GM19463 (cell line): ENCODE measurements at regions not wholly inside any gene's neighbourhood (a gene's known extent, or its start where the extent isn't known, plus 50 kb on each side); places are given as distances from the start of the nearest gene placed in this dataset.

Source experiments
- ATAC-seq: cut with Tn5 transposase; IDR thresholded peaks from one replicate; pipeline ENCODE4 v1.9.1; 2021; ENCODE audit warnings: mild to moderate bottlenecking, moderate library complexity; ENCODE audit not compliant: unreplicated experiment

DNA sequence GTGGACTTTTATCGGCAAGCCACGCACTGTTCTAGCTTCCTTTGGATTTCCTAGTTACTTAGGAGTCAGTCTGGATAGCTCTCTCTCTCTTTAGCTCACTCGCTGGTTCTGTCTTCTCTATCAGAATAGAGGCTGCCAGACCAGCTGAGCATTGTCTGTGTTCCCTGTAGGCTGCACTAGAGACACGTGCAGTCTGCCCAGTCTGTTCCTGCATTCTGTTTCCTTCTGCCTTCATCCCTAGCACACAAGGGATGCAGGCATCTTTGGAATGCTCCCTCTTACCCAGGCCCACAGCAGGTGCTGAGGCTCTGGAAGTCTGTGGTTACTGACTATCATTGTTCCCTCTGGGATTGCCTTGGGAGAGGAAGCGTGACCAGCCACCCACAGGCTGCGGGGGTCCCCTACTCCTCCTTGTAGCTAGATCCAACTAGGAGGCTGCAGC is 322.8 kb downstream of the ZNF621 start:
- ATAC-seq = no peak

DNA sequence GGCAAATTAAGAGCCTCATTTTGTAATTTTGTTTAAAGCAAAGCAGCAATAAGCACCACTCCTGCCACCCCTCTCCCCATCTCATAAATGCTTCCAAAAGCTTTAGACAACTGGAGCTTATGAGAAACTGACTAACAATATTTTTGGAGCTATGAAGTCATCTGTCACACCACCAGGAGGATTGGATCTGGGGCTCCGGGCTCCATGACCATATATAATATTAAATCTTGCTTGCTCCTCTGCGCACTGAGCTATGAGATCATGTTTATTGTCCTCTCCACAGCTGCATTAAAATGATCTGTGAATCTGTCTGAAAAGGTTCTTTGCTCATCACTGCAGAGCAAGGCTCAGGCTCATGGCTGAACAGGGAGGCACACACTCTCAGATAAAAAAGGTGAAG is 323.7 kb downstream of the ZNF621 start:
- ATAC-seq = no peak

DNA sequence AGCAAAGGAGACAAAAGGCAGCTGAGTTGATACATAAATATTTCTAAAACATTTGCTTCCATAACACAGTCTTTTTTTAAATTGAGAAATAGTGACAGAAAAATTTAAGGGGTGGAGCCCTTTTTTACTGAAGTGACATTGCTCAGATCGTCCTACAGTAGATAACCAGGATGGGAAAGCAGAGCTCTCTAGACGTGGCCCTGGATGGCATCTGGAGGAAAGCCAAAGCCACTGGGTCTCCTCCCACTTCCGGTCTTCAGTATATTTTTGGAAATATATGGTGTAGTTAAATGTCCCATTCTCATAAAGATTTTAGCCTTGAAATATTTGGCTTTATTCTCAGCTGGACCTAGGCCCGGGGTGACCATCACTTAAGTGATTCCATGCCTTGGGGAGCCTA is 326.1 kb downstream of the ZNF621 start:
- ATAC-seq = no peak

DNA sequence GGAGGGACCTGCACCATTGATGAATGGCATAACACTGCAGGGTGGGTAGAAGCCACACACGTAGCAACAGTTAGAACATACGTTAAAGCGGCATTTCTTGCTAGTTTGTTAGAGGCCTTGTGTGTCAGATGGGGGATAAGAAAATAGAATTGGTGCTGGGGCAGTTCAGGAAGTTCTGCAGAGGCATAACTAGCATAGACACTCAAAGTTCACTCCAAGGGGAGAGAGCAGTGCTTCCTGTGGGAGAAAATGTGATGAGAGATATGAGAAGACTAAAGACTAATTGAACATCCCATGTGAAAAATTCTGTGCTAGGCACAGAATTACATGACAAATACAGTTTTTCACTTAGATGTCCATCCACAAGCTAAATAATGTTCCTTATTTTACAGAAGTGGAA is 327.1 kb downstream of the ZNF621 start:
- no peak for ATAC-seq

DNA sequence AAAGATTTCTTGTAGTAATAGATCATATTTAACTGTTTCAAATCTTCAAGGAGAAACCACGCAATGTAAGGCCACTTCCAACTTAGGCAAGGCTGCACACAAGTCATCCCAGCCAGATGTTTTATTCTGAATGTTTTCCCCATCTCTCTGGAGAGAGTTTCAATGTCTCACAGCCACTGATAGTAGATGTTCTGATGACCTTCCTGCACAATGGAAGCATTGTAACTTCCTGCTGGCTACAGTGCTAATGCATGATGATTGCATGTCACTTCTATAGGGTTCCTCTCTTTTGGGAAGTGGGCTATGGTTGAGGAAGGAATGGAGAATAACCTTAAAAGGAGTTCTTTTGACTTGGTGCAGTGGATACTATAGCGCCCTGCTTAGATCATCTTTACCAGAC is 328.0 kb downstream of the ZNF621 start:
- ATAC-seq = no peak

DNA sequence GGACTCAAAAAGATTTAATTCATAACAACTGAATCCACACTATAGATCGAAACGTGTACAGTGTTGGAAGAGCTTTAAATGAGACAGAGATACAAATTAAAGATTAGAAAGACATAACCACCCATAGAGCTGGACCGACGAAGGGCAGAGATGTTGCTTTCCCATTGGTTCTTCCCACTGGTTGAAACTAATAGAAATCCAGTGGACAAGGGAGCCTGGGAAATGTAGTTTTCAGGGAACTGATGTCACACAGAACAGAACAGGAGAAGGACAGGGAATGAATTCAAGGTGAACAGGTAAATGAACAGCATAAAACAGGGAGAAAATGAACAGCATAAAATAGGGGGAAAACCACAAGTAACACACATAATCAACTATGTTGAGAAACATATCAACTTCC is 328.7 kb downstream of the ZNF621 start:
- ATAC-seq = no peak

DNA sequence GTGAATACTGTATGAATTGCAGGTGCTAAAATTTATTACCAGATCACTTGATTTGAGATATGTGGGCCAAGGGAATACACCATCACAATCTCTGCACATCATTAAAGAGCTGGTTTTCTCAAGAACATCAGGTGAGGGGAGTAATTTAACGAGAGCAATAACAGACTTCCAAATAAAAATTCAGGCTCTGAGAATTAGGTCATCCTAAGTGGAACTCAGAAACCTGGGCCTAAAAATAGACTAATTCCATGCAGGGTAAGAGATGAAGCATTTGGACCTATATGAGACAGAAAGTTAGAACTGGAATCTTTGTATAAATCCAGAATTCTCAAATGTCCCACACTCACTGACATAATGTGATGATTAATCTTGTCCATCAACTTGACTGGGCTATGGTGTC is 331.1 kb downstream of the ZNF621 start:
- no peak for ATAC-seq

DNA sequence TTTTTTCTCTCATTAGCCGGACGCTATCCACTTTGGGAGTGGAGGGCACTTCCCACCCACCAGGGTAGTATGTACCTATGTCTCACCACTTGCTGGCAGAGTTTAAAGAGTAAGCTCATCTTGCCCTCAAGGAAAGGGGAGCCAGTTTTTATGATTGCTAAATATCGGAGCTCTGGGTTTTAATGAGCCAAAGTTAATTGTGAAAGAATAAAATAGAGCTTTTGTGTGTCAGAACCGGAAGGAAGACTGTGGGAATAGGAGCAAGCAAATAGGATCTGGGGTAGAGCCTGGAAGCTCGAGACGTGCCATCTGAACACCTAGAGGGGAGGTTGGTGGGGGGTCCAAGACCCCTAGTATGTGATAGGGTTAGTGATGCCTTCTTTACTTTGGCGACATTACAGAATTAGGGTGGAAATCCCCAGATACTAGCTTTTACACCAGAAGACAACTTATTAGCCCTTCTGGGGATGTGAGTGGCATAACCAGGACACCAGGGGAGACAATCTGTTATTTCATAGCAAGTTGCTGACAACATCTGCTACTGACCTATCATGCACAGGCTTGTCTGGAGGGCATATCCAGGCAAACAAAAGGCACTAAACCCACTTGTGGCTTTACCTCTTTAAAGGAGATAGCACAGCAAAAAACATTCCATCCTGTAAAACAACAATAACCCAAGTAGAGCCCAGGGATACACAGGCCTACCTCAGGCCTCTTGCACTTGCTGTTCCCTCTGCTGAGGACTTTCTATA is 333.8 kb downstream of the ZNF621 start:
- ATAC-seq = no peak

DNA sequence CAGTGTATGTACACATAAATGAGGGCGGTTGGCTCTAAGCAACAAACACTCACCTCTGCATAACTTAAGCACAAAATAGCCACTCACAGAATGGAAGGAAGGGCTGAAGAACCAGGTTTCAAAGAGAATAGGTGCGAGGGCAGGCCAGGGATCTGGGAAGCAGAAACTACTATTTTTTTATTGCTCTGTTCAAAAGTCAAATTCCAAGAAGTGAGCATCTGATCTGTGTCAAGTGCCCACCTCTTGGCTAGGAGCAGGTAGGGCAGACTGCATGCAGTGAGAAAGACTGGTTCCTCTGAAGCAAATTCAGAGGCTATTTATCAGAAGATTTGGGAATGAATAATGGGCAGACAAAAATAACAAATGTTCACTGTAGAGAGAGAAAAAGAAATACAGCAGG is 336.4 kb upstream of the CTNNB1 start:
- no peak for ATAC-seq

DNA sequence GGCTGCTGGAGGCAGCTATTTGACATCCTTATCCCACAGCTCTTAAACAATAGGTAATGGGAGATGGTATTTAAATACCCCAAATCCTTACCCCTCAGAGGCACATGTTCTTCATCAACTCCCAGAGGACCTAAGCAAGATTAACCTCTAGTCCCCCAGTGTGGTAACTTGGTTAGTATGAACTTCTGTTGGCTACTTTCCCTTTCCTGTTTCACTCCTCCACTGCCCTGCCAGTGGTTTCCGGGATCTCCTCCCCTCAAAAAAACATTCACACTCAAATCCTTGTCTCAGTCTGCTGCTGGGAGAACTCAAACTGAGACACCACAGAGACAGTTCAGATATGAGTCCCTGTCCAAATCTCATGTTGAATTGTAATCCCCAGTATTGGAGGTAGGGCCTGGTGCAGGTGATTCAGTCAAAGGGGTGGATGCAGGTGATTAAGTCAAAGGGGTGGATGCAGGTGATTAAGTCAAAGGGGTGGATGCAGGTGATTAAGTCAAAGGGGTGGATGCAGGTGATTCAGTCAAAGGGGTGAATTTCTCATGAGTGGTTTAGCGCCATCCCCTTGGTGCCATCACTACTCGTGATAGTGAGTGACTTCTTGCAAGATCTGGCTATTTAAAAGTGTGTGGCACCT is 335.0 kb upstream of the CTNNB1 start:
- ATAC-seq = no peak

DNA sequence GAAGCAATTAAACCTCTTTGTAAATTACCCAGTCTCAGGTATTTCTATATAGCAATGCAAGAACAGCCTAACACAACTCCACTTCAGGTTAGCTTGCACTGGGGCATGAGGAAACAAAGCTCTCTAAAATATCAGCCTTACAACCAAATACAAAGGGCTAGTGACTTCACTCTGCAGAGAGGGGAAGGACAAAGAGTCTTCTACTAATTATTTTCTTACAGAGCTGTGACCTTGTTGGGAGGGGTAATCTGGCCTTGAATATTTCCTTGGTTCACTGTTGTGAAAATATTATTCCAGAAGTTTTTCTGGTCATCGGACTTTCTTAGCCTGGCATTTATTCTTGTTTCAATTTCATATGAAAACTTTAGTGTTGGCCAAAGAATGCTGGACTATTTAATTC is 334.4 kb upstream of the CTNNB1 start:
- no peak for ATAC-seq

DNA sequence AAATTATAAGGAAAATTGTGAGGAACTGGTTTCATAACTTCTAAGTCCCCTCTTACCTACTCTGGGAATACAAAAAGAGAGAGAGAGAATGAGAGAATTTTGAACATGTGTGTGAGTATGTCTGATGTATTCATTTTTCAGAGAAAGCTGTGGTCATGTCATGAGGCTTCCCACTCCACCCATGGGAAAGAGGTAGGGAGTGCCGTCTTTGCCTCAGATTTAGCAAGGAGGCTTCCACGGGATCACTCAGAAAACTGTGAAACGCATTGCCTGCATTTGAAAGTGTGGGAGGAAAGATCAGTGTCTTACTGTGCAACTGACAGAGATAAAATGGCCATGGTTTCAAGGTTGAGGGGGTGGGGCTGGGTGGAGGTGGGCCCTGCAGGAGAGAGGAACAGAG is 331.5 kb upstream of the CTNNB1 start:
- no peak for ATAC-seq

DNA sequence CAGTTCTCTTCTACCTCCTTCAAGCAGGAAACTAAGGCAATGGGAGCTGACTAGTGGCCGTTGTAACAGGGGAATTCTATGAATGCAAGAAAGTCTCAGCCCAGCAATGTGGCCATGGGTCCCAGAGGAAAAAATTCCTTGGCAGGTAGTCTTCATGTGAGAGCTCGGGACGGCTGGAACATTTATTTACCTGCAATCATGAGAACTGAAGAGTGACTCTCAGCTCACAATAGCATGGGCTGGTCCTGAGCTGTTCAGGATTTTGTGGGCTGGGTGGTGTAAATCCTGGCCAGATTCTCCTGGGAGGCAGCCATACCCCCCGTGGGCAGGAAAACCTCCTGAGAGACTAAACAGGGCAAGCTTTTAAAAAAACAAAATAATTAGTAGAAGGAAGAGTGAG is 330.3 kb upstream of the CTNNB1 start:
- ATAC-seq = no peak

DNA sequence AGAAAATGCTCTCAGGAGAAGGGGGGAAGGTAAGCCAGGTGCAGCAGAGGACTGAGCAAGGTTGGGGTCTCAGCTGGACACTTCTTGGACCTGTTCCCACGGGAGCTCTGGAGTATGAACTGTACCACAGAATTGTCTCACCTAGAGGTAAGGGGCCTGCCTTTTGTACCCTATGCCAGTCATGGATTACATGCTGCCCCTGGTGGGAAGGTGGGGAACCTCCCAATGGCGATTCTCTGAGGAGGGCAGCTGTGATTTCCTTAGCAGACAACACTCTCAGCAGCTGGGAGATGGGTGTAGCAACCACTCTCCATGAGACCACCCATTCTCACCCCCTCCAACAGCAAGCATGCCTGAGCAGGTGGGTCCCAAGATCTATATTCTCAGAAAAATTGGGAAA is 329.4 kb upstream of the CTNNB1 start:
- ATAC-seq = no peak

DNA sequence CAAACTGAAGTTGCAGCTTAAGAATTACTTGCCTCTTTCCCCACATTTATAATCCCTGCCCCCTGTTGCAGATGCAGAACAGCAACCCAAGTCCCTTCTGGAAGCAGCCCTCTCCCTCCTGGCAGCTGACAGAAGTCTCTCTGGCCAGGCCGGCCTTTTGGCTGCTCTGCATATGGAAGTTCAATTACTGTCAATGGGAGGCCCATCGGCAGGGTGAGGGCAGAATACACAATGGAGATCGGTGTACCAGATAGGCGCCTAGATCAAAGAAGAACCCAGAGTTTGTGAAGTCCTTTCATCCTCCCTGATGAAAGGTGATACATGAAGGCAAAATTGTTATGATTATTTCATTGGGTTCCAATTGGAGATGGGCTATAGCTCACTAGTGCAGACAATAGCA is 327.9 kb upstream of the CTNNB1 start:
- no peak for ATAC-seq

DNA sequence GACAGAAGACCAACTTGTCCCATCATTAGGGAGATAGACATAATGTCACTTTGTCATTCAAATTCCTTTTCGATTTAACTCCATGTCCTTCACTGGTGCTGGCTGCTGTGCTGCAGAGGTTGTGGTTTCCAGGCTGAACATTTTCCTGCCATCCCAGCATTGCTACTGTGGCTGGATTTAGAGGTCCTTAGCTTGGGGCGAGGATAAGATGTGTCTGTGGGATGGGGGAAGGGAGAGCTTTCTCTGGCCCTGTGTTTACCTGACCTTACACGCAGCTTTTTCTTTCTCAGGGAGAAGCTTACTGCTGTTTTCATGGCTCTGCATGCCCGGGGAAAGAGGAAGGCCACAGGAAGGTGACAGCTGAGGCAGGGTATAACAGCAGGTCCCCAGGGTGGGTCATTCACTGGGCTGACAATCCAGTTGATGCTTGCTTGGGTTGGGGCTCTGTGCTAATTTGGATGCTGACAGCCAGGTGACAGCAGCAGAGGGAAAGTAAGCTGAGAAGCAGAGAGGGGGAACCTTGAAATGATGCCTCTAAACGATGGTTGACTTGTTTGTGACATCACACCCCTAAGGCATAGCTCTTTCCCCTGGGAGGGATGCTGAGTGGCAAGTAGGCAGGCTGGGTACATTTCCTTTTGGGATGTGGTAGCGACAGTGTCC is 326.9 kb upstream of the CTNNB1 start:
- ATAC-seq = no peak

DNA sequence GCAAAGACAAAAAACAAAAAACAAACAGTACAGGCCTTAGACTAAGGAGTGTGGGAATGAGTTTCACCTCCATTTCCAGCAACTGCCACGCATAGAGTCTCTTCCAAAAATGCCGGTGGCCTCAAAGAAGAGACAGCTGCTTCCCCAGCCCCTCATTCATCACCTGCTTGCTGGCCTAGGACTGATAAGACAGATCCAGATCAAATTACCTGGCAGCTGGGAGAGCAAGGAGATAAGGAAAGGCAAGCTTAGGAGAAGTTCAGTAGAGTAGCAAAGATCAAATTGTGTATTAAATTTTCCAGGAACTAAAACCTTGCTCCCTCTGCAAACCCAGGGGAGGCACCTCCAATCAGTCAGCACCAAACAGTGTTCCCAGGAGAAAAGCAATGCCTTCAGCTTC is 325.8 kb upstream of the CTNNB1 start:
- no peak for ATAC-seq

DNA sequence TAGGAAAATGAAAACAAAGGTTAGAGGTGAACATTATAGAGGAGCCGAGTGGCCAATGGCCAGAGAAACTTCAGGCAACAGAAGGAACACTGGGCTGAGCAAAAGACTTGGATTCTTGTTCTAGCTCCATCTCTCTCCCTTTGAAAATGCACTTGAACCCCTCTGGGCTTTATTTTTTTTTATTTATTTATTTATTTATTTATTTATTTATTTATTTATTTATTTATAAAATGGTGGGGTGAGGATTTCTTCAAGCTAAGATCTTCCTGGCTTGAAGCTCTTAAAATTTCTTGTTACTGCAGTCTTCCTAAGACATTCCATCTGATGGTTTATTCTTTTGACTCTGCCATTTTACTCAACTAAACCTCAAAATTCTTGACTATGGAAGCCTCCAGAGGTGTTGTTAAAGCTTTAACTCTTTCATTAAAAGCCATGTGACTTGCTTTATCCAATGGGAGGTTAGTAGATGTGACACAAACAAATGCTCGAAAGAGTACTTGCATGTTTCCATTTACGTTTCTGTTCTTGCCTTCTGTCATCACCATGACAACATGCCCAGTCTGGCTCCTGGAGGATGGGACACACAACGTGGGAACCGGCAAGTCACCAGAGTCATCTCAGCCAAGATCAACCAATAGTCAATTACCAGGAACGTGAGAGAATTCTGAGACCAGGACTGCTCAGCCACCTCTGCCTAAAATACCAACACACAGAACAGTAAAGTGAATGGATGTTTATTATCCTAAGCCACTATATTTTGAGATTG is 325.2 kb upstream of the CTNNB1 start:
- ATAC-seq = no peak

DNA sequence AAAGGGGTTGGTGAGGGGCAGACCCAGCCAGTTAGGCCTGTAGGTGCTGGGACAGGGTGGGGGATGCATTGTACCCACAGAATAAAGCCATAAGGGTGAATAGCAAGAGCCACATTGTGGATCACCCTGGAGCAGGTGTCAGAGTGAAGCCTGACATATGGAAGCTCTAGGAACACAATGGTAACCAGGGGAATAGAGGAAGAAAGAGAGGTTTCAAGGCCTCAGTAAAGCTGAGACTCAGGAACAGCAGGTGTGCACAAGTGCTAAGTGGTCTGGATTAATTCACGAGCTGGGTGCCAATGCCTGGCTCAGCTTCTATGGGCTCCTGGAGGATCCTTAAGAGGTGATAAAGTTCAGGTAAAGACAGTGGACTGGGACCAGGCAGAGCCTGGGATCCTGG is 323.7 kb upstream of the CTNNB1 start:
- no peak for ATAC-seq

DNA sequence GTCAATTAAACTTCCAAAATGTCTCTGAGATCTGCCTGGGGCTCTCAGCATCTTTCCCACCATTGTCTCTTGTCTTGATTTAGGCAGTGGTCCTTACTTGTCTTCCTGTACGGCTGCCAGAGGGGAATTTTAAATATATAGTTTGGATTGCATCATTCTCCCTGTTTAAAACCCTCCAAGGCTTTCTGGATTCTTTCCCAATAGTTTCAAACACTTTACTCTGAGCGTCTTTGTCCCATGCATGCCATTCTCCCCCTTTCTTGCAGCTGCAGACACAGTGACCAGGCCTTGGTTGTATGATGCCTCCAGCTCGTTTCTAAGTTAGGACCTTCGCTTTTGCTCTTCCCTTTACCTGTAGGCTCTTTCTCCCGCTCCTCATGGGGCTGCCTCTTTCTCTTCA is 323.3 kb upstream of the CTNNB1 start:
- no peak for ATAC-seq

DNA sequence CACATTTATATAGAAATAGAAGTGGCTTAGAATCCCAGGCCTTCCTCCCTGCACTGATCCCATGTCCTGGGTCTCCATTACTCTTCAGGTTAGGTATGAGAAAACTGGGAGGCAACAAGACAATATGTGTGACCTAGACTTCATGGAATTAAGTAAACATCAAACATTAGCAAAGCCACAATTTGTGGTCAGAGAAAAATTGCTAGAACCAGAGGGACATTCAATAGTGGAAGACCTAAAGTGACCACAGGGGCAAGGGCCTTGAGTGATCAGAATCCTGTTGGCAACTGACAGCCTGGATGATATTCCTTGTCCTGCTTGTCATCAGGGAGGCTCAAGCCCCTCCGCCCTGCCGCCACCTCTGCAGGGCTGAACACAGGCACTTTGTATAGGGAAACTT is 322.8 kb upstream of the CTNNB1 start:
- ATAC-seq = no peak
